GM13976 (cell line): ENCODE measurements at regions not wholly inside any gene's neighbourhood (a gene's known extent, or its start where the extent isn't known, plus 50 kb on each side); places are given as distances from the start of the nearest gene placed in this dataset.

Experiments
- DNase-seq: peaks from one replicate; pipeline ENCODE4 v3.0.0; 2012; ENCODE audit warnings: low spot score
- CTCF ChIP-seq: IDR thresholded peaks from 2 replicates; pipeline ENCODE4 v1.5.1; 2012; ENCODE audit warnings: borderline replicate concordance, mild to moderate bottlenecking; ENCODE audit not compliant: insufficient read depth; ENCODE audit errors: extremely low read depth, missing control alignments, control extremely low read depth
- in situ Hi-C: fragments of 300-500 bp; cut with MboI; formaldehyde crosslinking; loops from one replicate; pipeline ENCODE4 v1.12.0; 2022; ENCODE audit warnings: low sequenced_read_pairs, mixed read lengths, inconsistent platforms; ENCODE audit not compliant: unreplicated experiment

GRCh38 chr5:53429706-53430105, 50.7 kb upstream of the FST start:
- DNase-seq, result no peak
- no peak for TF ChIP-seq CTCF
- in situ Hi-C loops, result no loop called here

- in situ Hi-C loops, result no loop called here
Measured at GRCh38 chr5:53430618-53431252, 49.7 kb upstream of the FST start.

More at GRCh38 chr5:53430618-53431252, 49.7 kb upstream of the FST start:
- no peak for DNase-seq
- peak; percentile 9 for TF ChIP-seq CTCF
